A673 (cell line): ENCODE measurements at regions not wholly inside any gene's neighbourhood (a gene's known extent, or its start where the extent isn't known, plus 50 kb on each side); places are given as distances from the start of the nearest gene placed in this dataset.

Source experiments
- EZH2 ChIP-seq: fragments of 200-600 bp; sonication (generic); IDR thresholded peaks from 2 replicates; pipeline ENCODE4 v1.6.1; 2017; ENCODE audit warnings: borderline replicate concordance, low read depth, mild to moderate bottlenecking, mixed read lengths, antibody characterized with exemption, low read length; ENCODE audit not compliant: poor library complexity, severe bottlenecking
- TF ChIP-seq, protein P1 (sequence below): fragments of 300-800, 200-600 bp; sonication (generic); conservative IDR thresholded peaks from 2 replicates; pipeline ENCODE4 v1.5.1; 2017; ENCODE audit warnings: low read depth, mild to moderate bottlenecking, antibody characterized with exemption, low read length, moderate library complexity, mixed read lengths

DNA sequence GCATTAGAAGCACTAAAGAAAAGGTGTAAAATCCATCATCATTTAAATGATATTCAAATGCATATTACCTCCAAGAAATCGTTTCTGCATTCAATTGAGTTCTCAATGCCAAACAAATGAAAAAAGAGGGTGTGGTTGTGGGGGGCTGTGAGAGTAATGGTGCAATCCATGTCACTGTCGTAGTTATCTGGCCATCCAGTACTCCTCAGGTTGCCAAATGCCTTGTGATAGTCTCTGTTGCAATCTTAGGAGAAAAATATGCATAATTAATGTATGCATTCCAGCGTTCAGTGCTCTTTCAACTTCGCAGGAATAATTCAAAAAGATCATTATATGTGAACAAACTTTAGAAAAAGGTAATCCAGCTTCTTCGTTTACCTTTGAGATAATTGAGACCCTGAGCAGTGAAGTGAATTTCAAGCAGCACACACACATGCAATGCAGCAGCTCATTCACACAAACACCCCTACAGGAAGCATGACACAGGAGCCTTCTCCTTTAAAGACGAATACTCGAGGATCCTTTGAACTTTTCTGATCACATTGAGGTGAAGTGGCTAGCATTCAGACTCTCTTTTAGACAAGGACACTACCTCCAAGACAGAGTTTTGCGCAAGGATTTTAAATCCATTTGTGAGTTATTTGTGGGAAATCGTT, 73.4 kb downstream of the OR13A1 start:
- TF ChIP-seq, protein P1, sequence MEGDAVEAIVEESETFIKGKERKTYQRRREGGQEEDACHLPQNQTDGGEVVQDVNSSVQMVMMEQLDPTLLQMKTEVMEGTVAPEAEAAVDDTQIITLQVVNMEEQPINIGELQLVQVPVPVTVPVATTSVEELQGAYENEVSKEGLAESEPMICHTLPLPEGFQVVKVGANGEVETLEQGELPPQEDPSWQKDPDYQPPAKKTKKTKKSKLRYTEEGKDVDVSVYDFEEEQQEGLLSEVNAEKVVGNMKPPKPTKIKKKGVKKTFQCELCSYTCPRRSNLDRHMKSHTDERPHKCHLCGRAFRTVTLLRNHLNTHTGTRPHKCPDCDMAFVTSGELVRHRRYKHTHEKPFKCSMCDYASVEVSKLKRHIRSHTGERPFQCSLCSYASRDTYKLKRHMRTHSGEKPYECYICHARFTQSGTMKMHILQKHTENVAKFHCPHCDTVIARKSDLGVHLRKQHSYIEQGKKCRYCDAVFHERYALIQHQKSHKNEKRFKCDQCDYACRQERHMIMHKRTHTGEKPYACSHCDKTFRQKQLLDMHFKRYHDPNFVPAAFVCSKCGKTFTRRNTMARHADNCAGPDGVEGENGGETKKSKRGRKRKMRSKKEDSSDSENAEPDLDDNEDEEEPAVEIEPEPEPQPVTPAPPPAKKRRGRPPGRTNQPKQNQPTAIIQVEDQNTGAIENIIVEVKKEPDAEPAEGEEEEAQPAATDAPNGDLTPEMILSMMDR = no peak
- TF ChIP-seq EZH2 = no peak
